GM10266 (cell line): ENCODE measurements at regions not wholly inside any gene's neighbourhood (a gene's known extent, or its start where the extent isn't known, plus 50 kb on each side); places are given as distances from the start of the nearest gene placed in this dataset.

Source experiments
- DNase-seq: peaks from one replicate; pipeline ENCODE4 v3.0.0; 2012; ENCODE audit errors: extremely low spot score
- CTCF ChIP-seq: IDR thresholded peaks from 2 replicates; pipeline ENCODE4 v1.5.1; 2012; ENCODE audit warnings: mild to moderate bottlenecking, low read depth; ENCODE audit not compliant: control insufficient read depth, insufficient read depth; ENCODE audit errors: missing control alignments

- no peak for DNase-seq
- TF ChIP-seq CTCF, result no peak
Measured at GRCh38 chr4:160631044-160631443, 1528.2 kb downstream of the RAPGEF2 start.

- no peak for TF ChIP-seq CTCF
- no peak for DNase-seq
Measured at GRCh38 chr4:160652790-160653189, 1511.0 kb downstream of the FSTL5 start.

GRCh38 chr4:160675550-160675949 lies 1488.2 kb downstream of the FSTL5 start:
- DNase-seq, result no peak

GRCh38 chr4:160685729-160686128 lies 1478.1 kb downstream of the FSTL5 start:
- no peak for DNase-seq
- no peak for TF ChIP-seq CTCF

More at GRCh38 chr4:160675550-160675949, 1488.2 kb downstream of the FSTL5 start:
- TF ChIP-seq CTCF, result no peak

GRCh38 chr4:160701671-160702070 lies 1462.1 kb downstream of the FSTL5 start:
- no peak for TF ChIP-seq CTCF
- DNase-seq, result no peak

- TF ChIP-seq CTCF, result no peak
- DNase-seq, result no peak
Measured at GRCh38 chr4:160709026-160709425, 1454.8 kb downstream of the FSTL5 start.

- no peak for TF ChIP-seq CTCF
- DNase-seq, result no peak
Measured at GRCh38 chr4:160709546-160709945, 1454.3 kb downstream of the FSTL5 start.

- DNase-seq, result no peak
- no peak for TF ChIP-seq CTCF
Measured at GRCh38 chr4:160716551-160716950, 1447.2 kb downstream of the FSTL5 start.
